ENCODE measurements at regions not wholly inside any gene's neighbourhood (a gene's known extent, or its start where the extent isn't known, plus 50 kb on each side); places are given as distances from the start of the nearest gene placed in this dataset.

GRCh38 chr20:50342638-50343102 lies 152.0 kb downstream of the CEBPB start:
- no peak for TF ChIP-seq ZNF8 (CRISPR knock-in tag; IDR thresholded peaks at IDR 0.05)
- no peak for TF ChIP-seq CREB5 (CRISPR knock-in tag; IDR thresholded peaks at IDR 0.05; ENCODE audit: low read depth)
- no peak for TF ChIP-seq PATZ1 (CRISPR knock-in tag; IDR thresholded peaks at IDR 0.05; ENCODE audit: borderline replicate concordance)
- TF ChIP-seq RARB (CRISPR knock-in tag; IDR thresholded peaks at IDR 0.05), result no peak
- TF ChIP-seq ZC3H10 (CRISPR knock-in tag; IDR thresholded peaks at IDR 0.05), result no peak
- TF ChIP-seq ARNTL (CRISPR knock-in tag; IDR thresholded peaks at IDR 0.05; ENCODE audit: borderline replicate concordance, low read depth), result no peak
- no peak for TF ChIP-seq ESRRG (CRISPR knock-in tag; IDR thresholded peaks at IDR 0.05)

Data from SK-N-SH treated with all-trans-retinoic acid at 6 μM for 48 hours (cell line).